GM12891 (cell line): ENCODE measurements at regions not wholly inside any gene's neighbourhood (a gene's known extent, or its start where the extent isn't known, plus 50 kb on each side); places are given as distances from the start of the nearest gene placed in this dataset.
"Not testable (repeated sequence)": the region's sequence is repeated elsewhere in the genome, so short reads cannot be mapped to it uniquely, and the experiment has no call there.

Source experiments
- DNase-seq: peaks from one replicate; pipeline ENCODE4 v3.0.0; 2011; ENCODE audit warnings: low spot score; ENCODE audit not compliant: insufficient read length
- FAIRE-seq: peaks from 2 replicates; lab custom pipeline; 2011; peaks lifted over from hg19 to GRCh38; lab: Jason Lieb, UNC
- PAX5 ChIP-seq: IDR thresholded peaks from 2 replicates; pipeline ENCODE4 v1.6.1; 2011; ENCODE audit warnings: low read length, moderate library complexity, mild to moderate bottlenecking; ENCODE audit not compliant: insufficient read depth, severe bottlenecking
- POLR2A ChIP-seq: IDR thresholded peaks from 2 replicates; pipeline ENCODE4 v1.6.1; 2011; ENCODE audit warnings: low read depth, low read length, control low read depth
- POLR2AphosphoS5 ChIP-seq: IDR thresholded peaks from 2 replicates; pipeline ENCODE4 v1.6.1; 2011; ENCODE audit warnings: low read depth, low read length, control low read depth
- POU2F2 ChIP-seq: IDR thresholded peaks from 2 replicates; pipeline ENCODE4 v1.6.1; 2011; ENCODE audit warnings: low read depth, mild to moderate bottlenecking, control low read depth, low read length, moderate library complexity
- SPI1 ChIP-seq: IDR thresholded peaks from 2 replicates; pipeline ENCODE4 v1.6.1; 2011; ENCODE audit warnings: low read depth, low read length, control low read depth
- TAF1 ChIP-seq: IDR thresholded peaks from 2 replicates; pipeline ENCODE4 v1.6.1; 2011; ENCODE audit warnings: low read depth, low read length, control low read depth

GRCh38 chr13:53260594-53260993, 232.0 kb downstream of the OLFM4 start:
- no peak for FAIRE-seq
- TF ChIP-seq POLR2AphosphoS5 (no peak), TAF1 (no peak), PAX5 (no peak), SPI1 (no peak), POU2F2 (no peak), POLR2A (no peak)
- DNase-seq = no peak

GRCh38 chr13:53264751-53265385, 236.3 kb downstream of the OLFM4 start:
- DNase-seq = no peak
- TF ChIP-seq POU2F2 = no peak
- no peak for TF ChIP-seq POLR2A
- TF ChIP-seq POLR2AphosphoS5 = no peak
- TF ChIP-seq PAX5 = no peak
- no peak for TF ChIP-seq TAF1
- no peak for TF ChIP-seq SPI1
- FAIRE-seq = no peak

- TF ChIP-seq POLR2AphosphoS5 = no peak
- no peak for TF ChIP-seq POLR2A
- no peak for TF ChIP-seq PAX5
- TF ChIP-seq SPI1 = no peak
- no peak for TF ChIP-seq POU2F2
- no peak for TF ChIP-seq TAF1
- FAIRE-seq (no peak), DNase-seq (no peak)
Measured at GRCh38 chr13:53266757-53267156, 238.1 kb downstream of the OLFM4 start.

- TF ChIP-seq POLR2A (no peak), TAF1 (no peak), PAX5 (no peak), POU2F2 (no peak)
- DNase-seq (no peak), FAIRE-seq (no peak)
Measured at GRCh38 chr13:53269634-53270033, 241.0 kb downstream of the OLFM4 start.

GRCh38 chr13:53272873-53273272, 244.3 kb downstream of the OLFM4 start:
- FAIRE-seq = no peak
- DNase-seq = no peak
- TF ChIP-seq POLR2AphosphoS5 (no peak), PAX5 (no peak), SPI1 (no peak), TAF1 (no peak), POLR2A (no peak), POU2F2 (no peak)

GRCh38 chr13:53276265-53276664, 247.7 kb downstream of the OLFM4 start:
- TF ChIP-seq POU2F2 (no peak), SPI1 (no peak), POLR2AphosphoS5 (no peak)
- no peak for FAIRE-seq
- DNase-seq = no peak

GRCh38 chr13:53281677-53282076, 253.1 kb downstream of the OLFM4 start:
- no peak for FAIRE-seq
- DNase-seq = no peak
- no peak for TF ChIP-seq PAX5
- TF ChIP-seq POLR2A = no peak
- no peak for TF ChIP-seq POLR2AphosphoS5
- TF ChIP-seq POU2F2 = no peak
- no peak for TF ChIP-seq SPI1
- no peak for TF ChIP-seq TAF1

- FAIRE-seq (no peak), DNase-seq (no peak)
- TF ChIP-seq TAF1 (no peak), POLR2A (no peak)
Measured at GRCh38 chr13:53285896-53286430, 257.4 kb downstream of the OLFM4 start.

GRCh38 chr13:53298396-53298795, 269.8 kb downstream of the OLFM4 start:
- TF ChIP-seq SPI1 = no peak
- no peak for TF ChIP-seq POU2F2
- no peak for TF ChIP-seq POLR2AphosphoS5
- no peak for TF ChIP-seq PAX5
- TF ChIP-seq POLR2A = no peak
- TF ChIP-seq TAF1 = no peak
- FAIRE-seq = no peak
- DNase-seq = no peak

- FAIRE-seq (no peak), DNase-seq (no peak)
- no peak for TF ChIP-seq SPI1
Measured at GRCh38 chr13:53301449-53301848, 272.8 kb downstream of the OLFM4 start.

- not testable (repeated sequence) for DNase-seq, FAIRE-seq
Measured at GRCh38 chr13:53305419-53305818, 276.8 kb downstream of the OLFM4 start.
